PC-3 (cell line): ENCODE measurements at regions not wholly inside any gene's neighbourhood (a gene's known extent, or its start where the extent isn't known, plus 50 kb on each side); places are given as distances from the start of the nearest gene placed in this dataset.

Experiments used
- ATAC-seq: fragments of 200-7000 bp; cut with Tn5 transposase; 2 replicates; pipeline ENCODE4 v1.9.1; 2020; ENCODE audit warnings: mild to moderate bottlenecking, moderate library complexity
- BruUV-seq: library from RNA; stranded (reverse); fragments of 400-500 nt; replicated peaks from 2 replicates; lab custom pipeline; 2021; lab: Mats Ljungman, UMichigan
- CTCF ChIA-PET: fragments of 300-600 bp; sonication (Branson Sonifier 250); formaldehyde crosslinking; loops from one replicate; lab custom pipeline; 2022; ENCODE audit warnings: antibody characterized with exemption; lab: Charles Lee
- POLR2A ChIA-PET: fragments of 300-600 bp; sonication (Branson Sonifier 250); formaldehyde crosslinking; loops from one replicate; lab custom pipeline; 2022; ENCODE audit warnings: antibody characterized with exemption; ENCODE audit not compliant: unreplicated experiment; lab: Charles Lee
- DNase-seq: peaks from one replicate; pipeline ENCODE4 v3.0.0-alpha.2; 2015
- H2AFZ ChIP-seq: fragments of 300-600 bp; sonication (generic); 2 replicates; pipeline ENCODE4 v1.6.0; 2016; ENCODE audit warnings: antibody characterized with exemption, low read length
- H3F3A ChIP-seq: fragments of 300-600 bp; sonication (generic); one replicate; pipeline ENCODE4 v1.6.0; 2017; ENCODE audit warnings: antibody characterized with exemption, low read length, control low read depth, mild to moderate bottlenecking; ENCODE audit not compliant: unreplicated experiment
- H3K27ac ChIP-seq: fragments of 300-600 bp; sonication (generic); 2 replicates; pipeline ENCODE4 v1.5.1; 2016; ENCODE audit warnings: mild to moderate bottlenecking, low read length
- H3K27me3 ChIP-seq: fragments of 300-600 bp; sonication (generic); 2 replicates; pipeline ENCODE4 v1.6.1; 2016; ENCODE audit warnings: low read length, mixed read lengths
- H3K36me3 ChIP-seq: fragments of 300-600 bp; sonication (generic); 2 replicates; pipeline ENCODE4 v1.6.1; 2016; ENCODE audit warnings: low read depth, mixed run types, low read length, mixed read lengths
- H3K4me1 ChIP-seq: fragments of 300-600 bp; sonication (generic); 2 replicates; pipeline ENCODE4 v1.5.1; 2016; ENCODE audit warnings: low read length; ENCODE audit not compliant: insufficient read depth
- H3K4me2 ChIP-seq: fragments of 300-600 bp; sonication (generic); 2 replicates; pipeline ENCODE4 v1.6.0; 2016; ENCODE audit warnings: low read length
- H3K4me3 ChIP-seq: fragments of 300-600 bp; sonication (generic); 2 replicates; pipeline ENCODE4 v1.5.1; 2016; ENCODE audit warnings: mild to moderate bottlenecking, low read length, mixed read lengths
- H3K79me2 ChIP-seq: fragments of 300-600 bp; sonication (generic); 2 replicates; pipeline ENCODE4 v1.6.1; 2017; ENCODE audit warnings: low read length, mixed read lengths
- H3K9ac ChIP-seq: fragments of 300-600 bp; sonication (generic); 2 replicates; pipeline ENCODE4 v1.6.0; 2016; ENCODE audit warnings: mild to moderate bottlenecking, low read length
- H3K9me2 ChIP-seq: fragments of 300-600 bp; sonication (generic); replicated peaks from 2 replicates; pipeline ENCODE4 v1.6.1; 2016; ENCODE audit warnings: mixed run types, low read length, mixed read lengths
- H3K9me3 ChIP-seq: fragments of 300-600 bp; sonication (generic); 2 replicates; pipeline ENCODE4 v1.6.1; 2016; ENCODE audit warnings: low read length, mixed read lengths
- H4K20me1 ChIP-seq: fragments of 300-600 bp; sonication (generic); 2 replicates; pipeline ENCODE4 v1.6.1; 2016; ENCODE audit warnings: low read length, mixed read lengths
- EZH2 ChIP-seq: fragments of 300-600 bp; sonication (generic); IDR thresholded peaks from one replicate; pipeline ENCODE4 v1.6.1; 2017; ENCODE audit warnings: antibody characterized with exemption, mild to moderate bottlenecking, low read length; ENCODE audit not compliant: unreplicated experiment
- EZH2phosphoT487 ChIP-seq: fragments of 300-600 bp; sonication (generic); IDR thresholded peaks from 2 replicates; pipeline ENCODE4 v1.6.1; 2018; ENCODE audit warnings: mild to moderate bottlenecking, antibody characterized with exemption, low read length, borderline replicate concordance
- intact Hi-C: fragments of 100-400 bp; cut with micrococcal nuclease; formaldehyde crosslinking; loops from 2 replicates; pipeline ENCODE4 v1.9.0; 2023
- TF ChIP-seq, protein P1 (sequence below): fragments of 300-600 bp; sonication (generic); conservative IDR thresholded peaks from 2 replicates; pipeline ENCODE4 v1.5.1; 2017; ENCODE audit warnings: antibody characterized with exemption, low read depth, mild to moderate bottlenecking, low read length

DNA sequence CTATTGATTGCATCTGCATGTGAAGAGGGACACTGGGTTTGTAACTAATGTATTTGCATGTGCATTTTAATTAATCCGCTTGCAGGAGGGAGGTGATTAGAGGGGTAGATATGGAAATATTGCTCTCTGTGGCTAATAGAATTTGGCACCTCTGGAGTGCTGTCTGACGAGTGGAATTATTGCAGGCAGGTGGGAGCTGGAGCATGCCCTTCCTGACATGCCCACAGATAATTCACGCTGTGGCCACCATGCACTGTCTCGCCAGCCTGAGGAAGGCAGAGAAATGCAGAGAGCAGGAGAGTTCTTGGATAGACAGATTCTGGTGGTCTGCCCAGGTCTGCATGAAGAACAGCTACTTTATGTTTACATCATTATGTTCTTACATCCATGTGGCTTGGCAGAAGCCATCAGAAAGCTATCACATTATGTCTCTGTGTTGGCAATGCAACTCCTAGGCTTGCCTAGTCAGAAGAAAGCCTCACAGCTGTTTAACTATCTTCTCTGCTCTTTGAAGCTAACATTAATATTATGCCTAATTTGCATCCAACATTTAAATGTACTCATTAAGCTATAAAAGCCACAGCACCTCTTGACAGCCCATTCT lies 89.4 kb upstream of the DRD2 start:
- no peaks in the 10 kb centered on the region for H3K9me2 ChIP-seq
- H3K4me2 ChIP-seq: no peak overlapping the region
- H2AFZ ChIP-seq: no peak overlapping the region
- ATAC-seq (no peak), DNase-seq (no peak)
- no peak overlapping the region for H3K27ac ChIP-seq
- BruUV-seq: no TSS peak
- H3K36me3 ChIP-seq: no peaks in the 10 kb centered on the region
- H4K20me1 ChIP-seq: no peaks in the 10 kb centered on the region
- peaks cover 19% of the 10 kb centered on the region; the same call in 1 of the 2 replicates for H3K4me1 ChIP-seq
- CTCF ChIA-PET: no interaction called here
- TF ChIP-seq EZH2phosphoT487 (no peak), EZH2 (no peak)
- TF ChIP-seq, protein P1, sequence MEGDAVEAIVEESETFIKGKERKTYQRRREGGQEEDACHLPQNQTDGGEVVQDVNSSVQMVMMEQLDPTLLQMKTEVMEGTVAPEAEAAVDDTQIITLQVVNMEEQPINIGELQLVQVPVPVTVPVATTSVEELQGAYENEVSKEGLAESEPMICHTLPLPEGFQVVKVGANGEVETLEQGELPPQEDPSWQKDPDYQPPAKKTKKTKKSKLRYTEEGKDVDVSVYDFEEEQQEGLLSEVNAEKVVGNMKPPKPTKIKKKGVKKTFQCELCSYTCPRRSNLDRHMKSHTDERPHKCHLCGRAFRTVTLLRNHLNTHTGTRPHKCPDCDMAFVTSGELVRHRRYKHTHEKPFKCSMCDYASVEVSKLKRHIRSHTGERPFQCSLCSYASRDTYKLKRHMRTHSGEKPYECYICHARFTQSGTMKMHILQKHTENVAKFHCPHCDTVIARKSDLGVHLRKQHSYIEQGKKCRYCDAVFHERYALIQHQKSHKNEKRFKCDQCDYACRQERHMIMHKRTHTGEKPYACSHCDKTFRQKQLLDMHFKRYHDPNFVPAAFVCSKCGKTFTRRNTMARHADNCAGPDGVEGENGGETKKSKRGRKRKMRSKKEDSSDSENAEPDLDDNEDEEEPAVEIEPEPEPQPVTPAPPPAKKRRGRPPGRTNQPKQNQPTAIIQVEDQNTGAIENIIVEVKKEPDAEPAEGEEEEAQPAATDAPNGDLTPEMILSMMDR: no peak
- intact Hi-C loops: no loop called here
- H3K9ac ChIP-seq: no peak overlapping the region
- H3K27me3 ChIP-seq: no peaks in the 10 kb centered on the region
- H3K4me3 ChIP-seq: no peak overlapping the region
- no peaks in the 10 kb centered on the region for H3F3A ChIP-seq
- H3K9me3 ChIP-seq: no peaks in the 10 kb centered on the region
- no peaks in the 10 kb centered on the region for H3K79me2 ChIP-seq
- POLR2A ChIA-PET: no interaction called here

DNA sequence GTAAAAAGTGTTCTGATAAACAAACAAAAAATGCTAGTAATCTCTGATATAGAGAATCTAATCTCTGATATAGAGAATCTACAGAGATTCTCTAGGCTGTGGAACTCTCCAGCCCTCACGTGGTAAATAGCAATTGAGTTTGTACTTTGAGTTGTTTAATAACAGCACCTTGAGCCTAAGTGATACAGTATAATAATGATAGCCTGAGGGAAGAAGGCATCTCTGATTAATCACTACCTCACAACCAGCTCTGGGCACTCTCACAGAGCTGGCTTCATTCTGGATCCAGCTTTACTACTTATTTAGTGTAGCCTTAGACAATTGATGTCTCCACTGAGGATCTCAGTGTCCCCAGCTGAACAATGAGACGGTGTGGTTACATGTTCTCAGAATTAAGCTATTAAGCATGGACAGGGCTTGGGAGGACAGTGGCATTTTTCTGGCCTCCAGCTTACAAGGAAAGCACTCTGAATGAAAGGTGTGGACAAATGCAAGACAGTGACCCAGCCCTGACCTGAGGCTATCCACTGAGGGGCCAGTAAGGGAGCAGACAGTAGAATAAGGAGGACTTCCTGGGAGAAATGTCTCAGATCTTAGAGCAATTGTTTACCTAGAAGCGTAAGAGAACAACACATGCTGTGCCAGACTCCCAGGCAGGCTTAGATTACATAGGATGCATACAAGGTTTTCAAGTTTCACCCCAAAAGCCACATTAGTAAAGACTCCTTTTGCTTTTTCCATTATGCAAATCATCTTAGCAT lies 88.7 kb upstream of the DRD2 start:
- H3K9me3 ChIP-seq: no peaks in the 10 kb centered on the region
- ATAC-seq (no peak), DNase-seq (peak; percentile 53)
- H3K36me3 ChIP-seq: no peaks in the 10 kb centered on the region
- no peaks in the 10 kb centered on the region for H3F3A ChIP-seq
- H3K79me2 ChIP-seq: no peaks in the 10 kb centered on the region
- no peak overlapping the region for H2AFZ ChIP-seq
- H3K4me3 ChIP-seq: no peak overlapping the region
- no peaks in the 10 kb centered on the region for H3K27me3 ChIP-seq
- H3K9ac ChIP-seq: no peak overlapping the region
- no peaks in the 10 kb centered on the region for H3K9me2 ChIP-seq
- no peak overlapping the region for H3K4me2 ChIP-seq
- intact Hi-C loops: no loop called here
- TF ChIP-seq EZH2 (no peak), EZH2phosphoT487 (no peak)
- TF ChIP-seq, protein P1: no peak
- BruUV-seq: no TSS peak
- H3K27ac ChIP-seq: no peak overlapping the region
- ChIA-PET CTCF (no interaction called here), POLR2A (no interaction called here)
- H4K20me1 ChIP-seq: no peaks in the 10 kb centered on the region
- peaks cover 19% of the 10 kb centered on the region; the same call in 1 of the 2 replicates for H3K4me1 ChIP-seq
